ENCODE measurements at regions not wholly inside any gene's neighbourhood (a gene's known extent, or its start where the extent isn't known, plus 50 kb on each side); places are given as distances from the start of the nearest gene placed in this dataset.

DNA sequence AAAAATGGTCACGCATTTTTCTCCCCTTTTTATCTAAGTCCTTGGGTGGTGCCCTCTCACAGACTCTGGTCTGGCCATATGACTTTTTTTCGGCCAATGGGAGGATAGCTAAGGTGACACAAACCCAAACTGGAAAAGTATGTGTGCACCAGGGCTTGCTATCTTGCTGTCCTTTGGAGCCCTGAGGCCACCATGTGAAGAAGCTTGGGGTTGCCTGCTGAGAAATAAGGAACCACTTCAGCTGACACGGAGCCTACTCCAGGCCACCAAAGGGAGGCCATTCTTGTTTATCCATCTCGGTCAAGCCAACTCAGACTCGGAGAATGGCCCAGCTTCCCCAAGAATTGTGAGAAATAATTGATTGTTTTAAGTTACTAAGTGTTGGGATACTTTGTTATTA is 111.4 kb upstream of the ZFHX3 start:
- ChIA-PET CTCF (ENCODE audit: partially characterized antibody) (interaction anchor here (1.2 kb wide), 1 partner anchor 88 kb away, joined by 3 read pairs; no protein-coding TSS in a partner anchor), POLR2A (ENCODE audit: partially characterized antibody) (no interaction called here)
- no peak overlapping the region for H3K56ac ChIP-seq (replicated peaks; ENCODE audit: insufficient read length, low read depth, low read length)
- 88% methylated on average over 5 of the region's 5 CpGs; no CpG with 5 or more reads in 1 of the 2 experiments for WGBS, 2 experiments (ENCODE audit: extremely low coverage in 1 of 2, insufficient coverage in 1 of 2, insufficient read length in 1 of 2, insufficient replicate concordance in 2 of 2, low coverage in 1 of 2, low lambda C conversion rate in 2 of 2, missing lambda C conversion rate in 1 of 2)
- no peak overlapping the region for H3K14ac ChIP-seq (ENCODE audit: insufficient read length)
- H3K4me1 ChIP-seq (replicated peaks in 1 of 4; ENCODE audit: control insufficient read depth in 3 of 4, insufficient read depth in 4 of 4, low read length in 3 of 4), result no peaks in the 10 kb centered on the region
- H3K9ac ChIP-seq (replicated peaks in 1 of 4; ENCODE audit: extremely low read depth in 1 of 4, low read depth in 3 of 4, low read length in 3 of 4), result no peak overlapping the region
- no peak overlapping the region for H3K4ac ChIP-seq (replicated peaks; ENCODE audit: insufficient read length, low read depth, low read length)
- no peak overlapping the region for H4K8ac ChIP-seq (ENCODE audit: extremely low read depth, insufficient read depth, low read length)
- DNase-seq (ENCODE audit: low read depth in 1 of 2, low spot score in 2 of 2) (no peak), FAIRE-seq (no peak)
- no peaks in the 10 kb centered on the region for H3K79me1 ChIP-seq (ENCODE audit: low read depth, low read length)
- H2BK15ac ChIP-seq (ENCODE audit: low read length), result no peak overlapping the region
- no peak for TF ChIP-seq BACH1 (IDR thresholded peaks at IDR 0.05; ENCODE audit: low read length)
- no peak for TF ChIP-seq SIX5 (IDR thresholded peaks at IDR 0.05; ENCODE audit: low read depth, low read length)
- no peak for TF ChIP-seq PHF8 (conservative IDR thresholded peaks at IDR 0.05; ENCODE audit: low read depth, low read length)
- no peaks in the 10 kb centered on the region for H3K27me3 ChIP-seq (replicated peaks in 1 of 4; ENCODE audit: control insufficient read depth in 3 of 4, extremely low read depth in 1 of 4, insufficient read depth in 3 of 4, low read length in 3 of 4)
- no peak overlapping the region for H4K91ac ChIP-seq (replicated peaks; ENCODE audit: insufficient read length, low read length)
- no peaks in the 10 kb centered on the region for H3K9me3 ChIP-seq (ENCODE audit: insufficient read depth in 2 of 2, low read depth in 1 of 2, low read length in 1 of 2)
- no peak overlapping the region for H3K18ac ChIP-seq (ENCODE audit: extremely low read depth, low read length)
- no peaks in the 10 kb centered on the region for H3K79me2 ChIP-seq (ENCODE audit: control insufficient read depth in 1 of 2, insufficient read depth in 2 of 2, low read length in 2 of 2)
- no peak overlapping the region for H3K4me3 ChIP-seq (ENCODE audit: extremely low read depth in 1 of 4, insufficient read depth in 2 of 4, low read depth in 3 of 4, low read length in 4 of 4)
- no peaks in the 10 kb centered on the region for H3K23me2 ChIP-seq (ENCODE audit: low read depth, low read length)
- H3K23ac ChIP-seq (ENCODE audit: insufficient read length), result no peak overlapping the region
- no peak overlapping the region for H3K27ac ChIP-seq (ENCODE audit: low read depth, low read length)
- no peaks in the 10 kb centered on the region for H4K20me1 ChIP-seq (replicated peaks in 1 of 2; ENCODE audit: control insufficient read depth in 1 of 2, insufficient read depth in 2 of 2, low read length in 2 of 2)
- H4K5ac ChIP-seq (ENCODE audit: insufficient read length, low read depth, low read length), result no peak overlapping the region
- H2AFZ ChIP-seq (ENCODE audit: low read length), result no peak overlapping the region
- H2BK5ac ChIP-seq (ENCODE audit: low read depth, low read length), result no peak overlapping the region
- H2AK5ac ChIP-seq (ENCODE audit: low read depth, low read length), result no peak overlapping the region
- no peaks in the 10 kb centered on the region for H3K36me3 ChIP-seq (ENCODE audit: control insufficient read depth in 2 of 4, insufficient read depth in 4 of 4, low read length in 3 of 4)
- no peak overlapping the region for H2BK20ac ChIP-seq (ENCODE audit: low read length)
- no peak overlapping the region for H2BK120ac ChIP-seq (replicated peaks; ENCODE audit: low read depth, low read length)
- no peak overlapping the region for H2BK12ac ChIP-seq (ENCODE audit: low read depth, low read length)
- no peak overlapping the region for H3K4me2 ChIP-seq (ENCODE audit: insufficient read depth in 1 of 2, low read depth in 2 of 2, low read length in 2 of 2)

Data from H1 (cell line).